ENCODE measurements at regions not wholly inside any gene's neighbourhood (a gene's known extent, or its start where the extent isn't known, plus 50 kb on each side); places are given as distances from the start of the nearest gene placed in this dataset.

DNA sequence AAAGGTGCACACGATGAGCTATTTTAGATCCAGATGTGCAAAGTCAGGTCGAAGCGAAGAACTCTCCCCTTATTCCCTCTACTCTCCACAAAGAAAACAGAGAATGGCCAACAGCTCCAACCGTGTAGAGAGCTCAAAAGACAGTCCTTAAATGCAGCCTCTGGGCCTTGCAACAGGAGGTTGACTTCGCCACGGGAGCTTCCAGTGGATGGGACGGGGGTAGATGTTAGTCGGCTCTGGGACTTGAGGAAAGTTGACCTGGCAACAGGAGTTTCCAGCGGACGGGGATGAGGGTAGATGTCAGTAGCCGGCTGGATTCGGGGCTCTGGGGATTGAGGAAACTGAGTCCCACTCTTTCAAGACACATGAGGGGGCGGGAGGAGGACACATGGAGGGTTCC lies 450.4 kb downstream of the BRD1 start:
- no peak for TF ChIP-seq SIN3A (IDR thresholded peaks at IDR 0.05; ENCODE audit: borderline replicate concordance, insufficient read depth, low read depth, low read length)
- TF ChIP-seq TCF7L2 (IDR thresholded peaks at IDR 0.05; ENCODE audit: low read depth, low read length): no peak
- TF ChIP-seq POLR2AphosphoS5 (IDR thresholded peaks at IDR 0.05; ENCODE audit: low read depth, low read length): no peak
- no peak for TF ChIP-seq CTCF (IDR thresholded peaks at IDR 0.05)
- no peak for TF ChIP-seq REST (IDR thresholded peaks at IDR 0.05; ENCODE audit: insufficient read depth in 1 of 2, low read depth in 2 of 2, low read length in 1 of 2)
- H3K4me3 ChIP-seq (ENCODE audit: low read depth in 2 of 2, low read length in 2 of 2): no peak overlapping the region
- H3K27me3 ChIP-seq (ENCODE audit: control insufficient read depth, insufficient read depth, low read length): no peaks in the 10 kb centered on the region
- ChIA-PET POLR2A (no interaction called here), CTCF (no interaction called here)
- intact Hi-C loops (cut with micrococcal nuclease; ENCODE audit: unreplicated experiment): no loop called here
- no peaks in the 10 kb centered on the region for H3K4me1 ChIP-seq (ENCODE audit: control insufficient read depth, insufficient read depth, low read length)
- DNase-seq (ENCODE audit: low read depth, low spot score) (no peak), ATAC-seq (no peak)
- in situ Hi-C loops (cut with HindIII; ENCODE audit: low pct_unique_long_range_greater_than_20kb, low sequenced_read_pairs): no loop called here
- no peaks in the 10 kb centered on the region for H3K36me3 ChIP-seq (ENCODE audit: control insufficient read depth, insufficient read depth, low read length)
- BruUV-seq (replicated peaks): no TSS peak
- H3K27ac ChIP-seq (ENCODE audit: low read length): no peak overlapping the region
- H3K9me3 ChIP-seq (ENCODE audit: control insufficient read depth, insufficient read depth, low read depth, low read length): no peaks in the 10 kb centered on the region

DNA sequence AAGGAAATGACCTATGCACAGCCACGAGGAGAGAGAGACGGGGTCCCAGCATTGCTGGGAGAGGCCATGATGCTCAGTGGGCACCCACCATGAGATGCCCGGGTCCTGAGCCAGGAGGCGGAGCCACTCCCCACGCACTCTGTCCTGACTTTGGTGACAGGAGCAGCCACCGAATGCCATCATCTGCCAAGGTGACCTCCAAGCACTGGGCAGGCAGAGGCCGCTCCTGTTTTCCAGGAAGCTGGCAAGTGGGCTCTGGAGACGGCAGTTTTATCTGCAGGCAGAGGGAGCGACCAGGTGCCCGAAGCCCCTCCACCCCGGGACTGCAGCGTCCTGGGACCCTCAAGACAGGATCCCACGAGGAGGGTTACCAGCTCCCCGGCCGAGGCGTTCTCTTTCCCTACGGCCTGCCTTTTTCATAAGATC lies 453.9 kb downstream of the BRD1 start:
- Histone ChIP-seq H3K4me1 (ENCODE audit: control insufficient read depth, insufficient read depth, low read length) (no peaks in the 10 kb centered on the region; the same call in 1 of the 2 replicates), H3K9me3 (ENCODE audit: control insufficient read depth, insufficient read depth, low read depth, low read length) (no peaks in the 10 kb centered on the region), H3K36me3 (ENCODE audit: control insufficient read depth, insufficient read depth, low read length) (no peaks in the 10 kb centered on the region), H3K27me3 (ENCODE audit: control insufficient read depth, insufficient read depth, low read length) (no peaks in the 10 kb centered on the region), H3K4me3 (ENCODE audit: low read depth in 2 of 2, low read length in 2 of 2) (no peak overlapping the region), H3K27ac (ENCODE audit: low read length) (no peak overlapping the region)
- intact Hi-C loops (cut with micrococcal nuclease; ENCODE audit: unreplicated experiment) (no loop called here), in situ Hi-C loops (cut with HindIII; ENCODE audit: low pct_unique_long_range_greater_than_20kb, low sequenced_read_pairs) (no loop called here)
- BruUV-seq (replicated peaks): no TSS peak
- DNase-seq (ENCODE audit: low read depth, low spot score) (no peak), ATAC-seq (no peak)
- no peak for TF ChIP-seq POLR2AphosphoS5 (IDR thresholded peaks at IDR 0.05; ENCODE audit: low read depth, low read length)
- TF ChIP-seq TCF7L2 (IDR thresholded peaks at IDR 0.05; ENCODE audit: low read depth, low read length): no peak
- TF ChIP-seq SIN3A (IDR thresholded peaks at IDR 0.05; ENCODE audit: borderline replicate concordance, insufficient read depth, low read depth, low read length): no peak
- TF ChIP-seq REST (IDR thresholded peaks at IDR 0.05; ENCODE audit: insufficient read depth in 1 of 2, low read depth in 2 of 2, low read length in 1 of 2): no peak
- no peak for TF ChIP-seq CTCF (IDR thresholded peaks at IDR 0.05)
- ChIA-PET POLR2A (no interaction called here), CTCF (no interaction called here)

All from Panc1 (cell line).